ENCODE measurements at regions not wholly inside any gene's neighbourhood (a gene's known extent, or its start where the extent isn't known, plus 50 kb on each side); places are given as distances from the start of the nearest gene placed in this dataset.
A peak's percentile ranks its signal among the peaks of the same experiment; 100 is the strongest.

GRCh38 chr12:65517656-65518210 lies 239.2 kb downstream of the MSRB3 start:
- no peak for DNase-seq (ENCODE audit: low read depth)

- no peak for DNase-seq (ENCODE audit: low read depth)
Observed at GRCh38 chr12:65518771-65519170, 240.3 kb downstream of the MSRB3 start.

GRCh38 chr12:65520658-65521057 lies 242.2 kb downstream of the MSRB3 start:
- DNase-seq (ENCODE audit: low read depth), result no peak

- no peak for DNase-seq (ENCODE audit: low read depth)
Observed at GRCh38 chr12:65522956-65523860, 244.7 kb downstream of the MSRB3 start.

- no peak for DNase-seq (ENCODE audit: low read depth)
Observed at GRCh38 chr12:65524666-65525065, 246.2 kb downstream of the MSRB3 start.

GRCh38 chr12:65525491-65526141 lies 247.1 kb downstream of the MSRB3 start:
- DNase-seq (ENCODE audit: low read depth), result no peak

GRCh38 chr12:65526311-65526710 lies 247.8 kb downstream of the MSRB3 start:
- no peak for DNase-seq (ENCODE audit: low read depth)

- no peak for DNase-seq (ENCODE audit: low read depth)
Observed at GRCh38 chr12:65528127-65528526, 249.6 kb downstream of the MSRB3 start.

GRCh38 chr12:65529106-65529505 lies 250.6 kb downstream of the MSRB3 start:
- DNase-seq (ENCODE audit: low read depth), result no peak

GRCh38 chr12:65529771-65530435 lies 251.4 kb downstream of the MSRB3 start:
- DNase-seq (ENCODE audit: low read depth), result no peak

- no peak for DNase-seq (ENCODE audit: low read depth)
Observed at GRCh38 chr12:65532162-65532561, 253.7 kb downstream of the MSRB3 start.

GRCh38 chr12:65532764-65533163 lies 254.3 kb downstream of the MSRB3 start:
- no peak for DNase-seq (ENCODE audit: low read depth)

- no peak for DNase-seq (ENCODE audit: low read depth)
Observed at GRCh38 chr12:65533177-65533883, 254.8 kb downstream of the MSRB3 start.

- DNase-seq (ENCODE audit: low read depth), result no peak
Observed at GRCh38 chr12:65534238-65534841, 255.9 kb downstream of the MSRB3 start.

- DNase-seq (ENCODE audit: low read depth), result no peak
Observed at GRCh38 chr12:65535946-65536345, 257.5 kb downstream of the MSRB3 start.

GRCh38 chr12:65536351-65536750 lies 257.9 kb downstream of the MSRB3 start:
- no peak for DNase-seq (ENCODE audit: low read depth)

GRCh38 chr12:65536876-65537681 lies 258.6 kb downstream of the MSRB3 start:
- peak; percentile 99 for DNase-seq (ENCODE audit: low read depth)

GRCh38 chr12:65537978-65538377 lies 259.5 kb downstream of the MSRB3 start:
- DNase-seq (ENCODE audit: low read depth), result no peak

- DNase-seq (ENCODE audit: low read depth), result no peak
Observed at GRCh38 chr12:65539023-65539422, 260.5 kb downstream of the MSRB3 start.

GRCh38 chr12:65540140-65540539 lies 261.7 kb downstream of the MSRB3 start:
- DNase-seq (ENCODE audit: low read depth), result no peak

GRCh38 chr12:65546528-65546927 lies 268.0 kb downstream of the MSRB3 start:
- no peak for DNase-seq (ENCODE audit: low read depth)

All from HS-5 (cell line).